T-cell (primary cell): ENCODE measurements at regions not wholly inside any gene's neighbourhood (a gene's known extent, or its start where the extent isn't known, plus 50 kb on each side); places are given as distances from the start of the nearest gene placed in this dataset.
"Not testable (repeated sequence)": the region's sequence is repeated elsewhere in the genome, so short reads cannot be mapped to it uniquely, and the experiment has no call there.

ENCODE experiments used
- ATAC-seq, 4 experiments: fragments of 200-7000 bp in 3 of 4; fragments of 150-1000 bp in 1 of 4; cut with Tn5 transposase; replicated peaks in 1 of 4; 1 replicate in 3 of 4; 2 replicates in 1 of 4; pipeline ENCODE4 v1.10.0; 2021; ENCODE audit warnings: moderate library complexity in 3 of 4, mild to moderate bottlenecking in 2 of 4, moderate number of reproducible peaks in 1 of 4
- CTCF ChIA-PET, 2 donors: fragments of 300-600 bp; sonication (Branson Sonifier 250); formaldehyde crosslinking; loops; one replicate each; lab custom pipeline; 2022; ENCODE audit warnings: antibody characterized with exemption in 2 of 2; lab: Charles Lee
- POLR2A ChIA-PET, 2 donors: fragments of 300-600 bp; sonication (Branson Sonifier 250); formaldehyde crosslinking; loops; one replicate each; lab custom pipeline; 2022; ENCODE audit warnings: antibody characterized with exemption in 2 of 2; lab: Charles Lee
- DNase-seq, 35 experiments: peaks; one replicate each; pipeline versions ENCODE4 v3.0.0 to v3.0.0-alpha.2; 2013 to 2023
- H3K27ac ChIP-seq: one replicate; pipeline ENCODE4 v1.5.1; 2013; ENCODE audit warnings: low read length
- H3K27me3 ChIP-seq, 2 experiments: replicated peaks in 1 of 2; 1 replicate in 1 of 2; 2 replicates in 1 of 2; pipeline versions ENCODE4 v1.6.1 to v1.7.0; 2013; ENCODE audit warnings: low read length in 1 of 2, mixed read lengths in 1 of 2; ENCODE audit not compliant: control insufficient read depth in 2 of 2, insufficient read depth in 2 of 2; ENCODE audit errors: extremely low read depth in 1 of 2
- H3K36me3 ChIP-seq, 2 donors: 1 replicate in 1 of 2; 2 replicates in 1 of 2; pipeline versions ENCODE4 v1.6.1 to v1.7.0; 2013; ENCODE audit warnings: low read length in 1 of 2; ENCODE audit not compliant: control insufficient read depth in 2 of 2, insufficient read depth in 1 of 2; ENCODE audit errors: extremely low read depth in 1 of 2
- H3K4me1 ChIP-seq, 2 experiments: 1 replicate in 1 of 2; 2 replicates in 1 of 2; pipeline versions ENCODE4 v1.6.1 to v1.7.0; 2013; ENCODE audit warnings: low read length in 2 of 2, mixed read lengths in 1 of 2; ENCODE audit not compliant: insufficient read depth in 2 of 2, control insufficient read depth in 1 of 2; ENCODE audit errors: extremely low read depth in 1 of 2
- H3K4me3 ChIP-seq, 2 donors: 1 replicate in 1 of 2; 2 replicates in 1 of 2; pipeline versions ENCODE4 v1.5.1 to v1.7.0; 2013; ENCODE audit warnings: mild to moderate bottlenecking in 2 of 2, low read length in 1 of 2, moderate library complexity in 1 of 2; ENCODE audit not compliant: control insufficient read depth in 1 of 2; ENCODE audit errors: extremely low read depth in 1 of 2
- H3K9me3 ChIP-seq: 2 replicates; pipeline ENCODE4 v1.7.0; 2013
- H3K27ac Mint-ChIP-seq, 2 donors: one replicate each; pipeline ENCODE4 v1.8.0; 2020 to 2021; ENCODE audit warnings: mild to moderate bottlenecking in 2 of 2, mixed read lengths in 2 of 2
- H3K27me3 Mint-ChIP-seq, 2 donors: one replicate each; pipeline ENCODE4 v1.8.0; 2021 to 2022; ENCODE audit warnings: mixed read lengths in 2 of 2
- H3K36me3 Mint-ChIP-seq: one replicate; pipeline ENCODE4 v1.8.0; 2021; ENCODE audit warnings: mixed read lengths
- H3K4me1 Mint-ChIP-seq, 3 donors: one replicate each; pipeline ENCODE4 v1.8.0; 2020 to 2022; ENCODE audit warnings: mixed read lengths in 3 of 3, mild to moderate bottlenecking in 1 of 3
- H3K4me3 Mint-ChIP-seq, 3 donors: one replicate each; pipeline ENCODE4 v1.8.0; 2020 to 2022; ENCODE audit warnings: mild to moderate bottlenecking in 3 of 3, mixed read lengths in 3 of 3, moderate library complexity in 3 of 3
- H3K9me3 Mint-ChIP-seq, 3 donors: one replicate each; pipeline ENCODE4 v1.8.0; 2020 to 2022; ENCODE audit warnings: mixed read lengths in 3 of 3
- WGBS: methylation state at CpG from one replicate; pipeline ENCODE4 v1.1.5; 2013; ENCODE audit warnings: missing lambda C conversion rate; ENCODE audit not compliant: insufficient coverage; 5-methylcytosine and 5-hydroxymethylcytosine counted together

DNA sequence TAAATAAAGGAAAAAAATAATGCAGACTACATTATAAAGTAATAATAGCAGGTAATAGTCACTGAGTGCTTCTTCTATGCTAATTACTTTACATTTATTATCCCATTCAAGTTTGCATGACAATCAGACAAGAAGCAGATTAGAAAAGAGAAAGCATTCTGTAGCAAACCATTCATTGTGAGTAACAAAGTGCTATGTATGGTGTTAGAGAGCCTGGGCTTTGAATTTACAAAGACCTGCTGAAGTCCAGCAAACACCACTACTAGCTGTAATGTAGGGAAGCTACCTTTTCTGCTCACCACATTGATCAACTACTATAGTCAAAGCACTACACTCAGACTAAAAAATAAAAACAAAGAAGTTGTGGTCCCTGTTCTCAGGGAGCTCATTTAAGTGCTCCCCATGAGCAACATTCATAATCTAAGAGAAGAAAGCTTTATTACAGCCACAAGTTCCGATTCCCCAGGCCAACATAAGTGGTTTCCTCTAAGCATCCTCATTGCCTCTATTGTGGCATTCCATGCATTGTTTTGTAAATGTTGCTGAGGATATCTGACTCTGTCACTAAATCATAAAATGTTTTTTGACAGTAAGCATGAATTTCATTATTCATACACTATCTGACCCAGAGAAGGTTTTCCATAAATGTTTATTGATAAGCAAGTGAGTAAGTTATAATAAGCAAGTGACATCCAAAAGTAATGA, 108.5 kb downstream of the FOXD4L6 start:
- H3K36me3 ChIP-seq, H3K4me1 Mint-ChIP-seq, H3K27ac Mint-ChIP-seq, POLR2A ChIA-PET, H3K27me3 Mint-ChIP-seq, H3K9me3 Mint-ChIP-seq, ATAC-seq, H3K9me3 ChIP-seq, H3K27ac ChIP-seq, H3K4me1 ChIP-seq, CTCF ChIA-PET, H3K4me3 ChIP-seq, DNase-seq, H3K27me3 ChIP-seq, H3K4me3 Mint-ChIP-seq: not testable (repeated sequence)
- no CpG with 5 or more reads among the region's 1 CpG for WGBS
- H3K36me3 Mint-ChIP-seq: peaks cover 22% of the 10 kb centered on the region

DNA sequence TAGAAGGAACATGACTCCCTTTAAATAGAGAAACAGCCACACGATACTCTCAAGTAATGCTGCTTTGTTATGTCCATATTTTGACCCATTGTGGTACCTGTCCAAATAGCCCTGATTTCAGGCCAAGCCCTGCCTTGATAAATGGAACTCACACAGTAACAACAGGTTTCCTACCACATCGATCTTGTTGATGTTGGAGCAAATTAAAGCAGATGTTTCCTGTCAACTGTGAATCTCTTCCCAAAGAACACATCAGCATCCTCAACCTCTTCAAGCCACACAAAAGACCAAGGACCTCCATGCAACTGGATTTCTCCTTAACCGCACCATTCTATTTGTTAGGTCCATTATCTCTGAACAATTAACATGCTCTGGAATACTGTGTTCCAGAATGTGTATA, 109.5 kb downstream of the FOXD4L6 start:
- H3K4me3 Mint-ChIP-seq, H3K27me3 Mint-ChIP-seq, H3K4me1 ChIP-seq, H3K4me3 ChIP-seq, H3K4me1 Mint-ChIP-seq, H3K27ac ChIP-seq, H3K36me3 ChIP-seq, CTCF ChIA-PET, ATAC-seq, H3K9me3 Mint-ChIP-seq, H3K9me3 ChIP-seq, H3K27me3 ChIP-seq, H3K27ac Mint-ChIP-seq, DNase-seq, POLR2A ChIA-PET: not testable (repeated sequence)
- WGBS: no CpG with 5 or more reads among the region's 3 CpGs
- peaks cover 27% of the 10 kb centered on the region for H3K36me3 Mint-ChIP-seq

DNA sequence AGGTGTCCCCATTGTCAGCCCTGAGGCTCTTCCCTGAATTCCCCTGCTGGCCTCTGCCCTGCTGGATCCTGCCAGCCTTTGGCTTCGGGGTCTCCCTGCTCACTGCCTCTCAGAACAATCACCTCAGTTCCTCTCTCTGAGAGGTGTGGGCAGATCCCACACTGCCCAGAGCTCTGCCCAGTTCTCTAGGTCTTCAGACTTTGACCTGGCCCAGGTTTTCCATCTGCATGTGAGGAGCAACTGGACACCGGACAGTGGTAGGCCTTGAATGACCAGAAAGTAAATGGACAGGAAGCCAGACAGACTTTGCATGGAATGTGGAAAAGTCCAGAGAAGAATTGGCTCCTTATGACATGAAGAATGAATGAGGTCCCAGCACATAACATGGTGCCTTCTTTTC, 111.8 kb downstream of the FOXD4L6 start:
- H3K9me3 Mint-ChIP-seq, H3K4me3 ChIP-seq, H3K27me3 ChIP-seq, H3K4me1 Mint-ChIP-seq, H3K4me3 Mint-ChIP-seq, H3K27ac ChIP-seq, H3K9me3 ChIP-seq, POLR2A ChIA-PET, CTCF ChIA-PET, H3K27ac Mint-ChIP-seq, H3K4me1 ChIP-seq, DNase-seq, ATAC-seq, H3K27me3 Mint-ChIP-seq: not testable (repeated sequence)
- peaks cover 0 to 14% of the 10 kb centered on the region in 2 donors for H3K36me3 ChIP-seq
- peaks cover 36% of the 10 kb centered on the region for H3K36me3 Mint-ChIP-seq
- no CpG with 5 or more reads among the region's 2 CpGs for WGBS

DNA sequence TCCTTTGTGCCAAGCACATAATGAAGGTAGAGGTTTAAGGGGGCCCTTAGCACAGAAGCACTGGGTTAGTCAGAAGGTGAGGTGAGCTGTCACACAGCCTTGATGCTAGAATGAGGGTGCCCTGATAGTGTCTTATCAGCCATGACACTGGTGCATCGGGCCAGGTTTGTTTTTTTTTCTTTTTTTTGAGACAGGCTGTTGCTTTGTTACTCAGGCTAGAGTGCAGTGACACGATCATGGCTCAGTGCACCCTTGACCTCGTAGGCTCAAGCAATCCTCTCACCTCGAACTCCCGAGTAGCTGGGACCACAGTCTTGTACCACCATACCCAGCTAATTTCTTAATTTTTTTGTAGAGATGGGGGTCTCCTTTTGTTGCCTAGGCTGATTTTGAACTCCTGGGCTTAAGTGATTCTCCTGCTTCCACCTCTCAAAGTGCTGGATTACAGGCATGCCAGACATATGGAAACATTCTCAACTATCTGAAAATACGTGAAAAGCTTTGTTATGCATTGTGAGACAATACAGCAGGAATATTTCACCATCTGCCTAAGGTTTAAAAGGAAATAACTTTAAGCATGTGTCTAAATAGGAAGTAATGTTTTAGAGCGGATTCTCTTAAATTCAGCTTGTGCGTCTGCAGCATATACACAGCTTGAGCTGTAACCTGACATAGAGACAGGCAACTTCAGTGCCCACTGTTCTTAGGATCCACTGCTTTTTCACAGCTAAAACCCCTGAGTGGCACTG, 128.4 kb downstream of the FOXD4L6 start:
- Mint-ChIP-seq H3K4me1 (peaks cover 32 to 50% (median 48%) of the 10 kb centered on the region in 3 donors), H3K36me3 (peaks cover 37% of the 10 kb centered on the region)
- H3K9me3 Mint-ChIP-seq, H3K27me3 ChIP-seq, H3K27ac ChIP-seq, H3K4me1 ChIP-seq, POLR2A ChIA-PET, H3K27me3 Mint-ChIP-seq, H3K4me3 ChIP-seq, H3K9me3 ChIP-seq, CTCF ChIA-PET, H3K27ac Mint-ChIP-seq, DNase-seq, H3K4me3 Mint-ChIP-seq, ATAC-seq, H3K36me3 ChIP-seq: not testable (repeated sequence)
- no CpG with 5 or more reads among the region's 8 CpGs for WGBS

DNA sequence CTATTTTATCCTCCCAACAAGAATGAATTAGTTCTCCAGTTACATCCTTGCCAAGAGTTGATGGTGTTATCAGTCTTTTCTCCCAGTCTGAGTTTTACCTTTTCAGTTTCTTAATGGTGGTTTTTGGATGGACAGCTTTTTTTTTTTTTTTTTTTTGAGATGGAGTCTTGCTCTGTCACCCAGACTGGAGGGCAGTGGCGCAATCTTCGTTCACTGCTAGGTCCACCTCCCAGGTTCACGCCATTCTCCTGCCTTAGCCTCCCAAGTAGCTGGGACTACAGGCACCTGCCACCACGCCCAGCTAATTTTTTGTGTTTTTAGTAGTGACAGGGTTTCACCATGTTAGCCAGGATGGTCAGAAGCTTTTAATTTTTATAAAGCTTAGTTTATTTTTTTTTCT, 133.0 kb downstream of the FOXD4L6 start:
- peaks cover 34% of the 10 kb centered on the region for H3K36me3 Mint-ChIP-seq
- H3K27me3 Mint-ChIP-seq, H3K27me3 ChIP-seq, CTCF ChIA-PET, H3K9me3 ChIP-seq, H3K9me3 Mint-ChIP-seq, H3K36me3 ChIP-seq, H3K27ac Mint-ChIP-seq, DNase-seq, ATAC-seq, H3K4me3 ChIP-seq, H3K27ac ChIP-seq, POLR2A ChIA-PET: not testable (repeated sequence)
- H3K4me3 Mint-ChIP-seq: peak overlapping the region in 1 of 3 donors; percentile 31
- H3K4me1 ChIP-seq: peaks cover 5 to 13% of the 10 kb centered on the region in 2 experiments
- WGBS: no CpG with 5 or more reads among the region's 4 CpGs
- peaks cover 49 to 64% (median 59%) of the 10 kb centered on the region in 3 donors for H3K4me1 Mint-ChIP-seq

DNA sequence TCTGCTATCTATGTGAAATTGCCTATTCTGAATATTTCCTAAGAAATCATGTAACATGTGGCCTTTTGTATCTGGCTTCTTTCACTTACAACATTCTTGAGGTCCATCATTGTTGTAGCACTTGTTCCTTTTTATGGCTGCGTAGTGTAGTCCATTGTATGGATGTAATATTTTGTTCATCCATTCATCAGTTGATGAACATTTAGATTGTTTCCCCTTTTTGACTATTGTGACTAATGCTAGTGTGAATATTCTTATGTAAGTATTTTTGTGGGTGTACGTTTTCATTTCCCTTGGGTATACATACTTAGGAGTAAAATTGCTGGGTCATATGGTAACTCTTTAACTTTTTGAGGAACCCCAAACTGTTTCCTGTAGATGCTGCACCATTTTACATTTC, 134.6 kb downstream of the FOXD4L6 start:
- H3K36me3 Mint-ChIP-seq: peaks cover 25% of the 10 kb centered on the region
- H3K4me3 ChIP-seq, ATAC-seq: not testable (repeated sequence)

More for the DNA sequence above, 134.6 kb downstream of the FOXD4L6 start:
- CTCF ChIA-PET, POLR2A ChIA-PET, H3K9me3 Mint-ChIP-seq, H3K27ac ChIP-seq, H3K36me3 ChIP-seq, H3K27me3 Mint-ChIP-seq, DNase-seq, H3K27me3 ChIP-seq, H3K9me3 ChIP-seq: not testable (repeated sequence)
- Mint-ChIP-seq H3K27ac (peak overlapping the region; percentile 2 to 22), H3K4me1 (peaks cover 42 to 55% (median 52%) of the 10 kb centered on the region in 3 donors), H3K4me3 (peak overlapping the region in 1 of 3 donors; percentile 57)
- WGBS: no CpG with 5 or more reads among the region's 2 CpGs
- peaks cover 5 to 13% of the 10 kb centered on the region in 2 experiments for H3K4me1 ChIP-seq
